ENCODE measurements at regions not wholly inside any gene's neighbourhood (a gene's known extent, or its start where the extent isn't known, plus 50 kb on each side); places are given as distances from the start of the nearest gene placed in this dataset.

DNA sequence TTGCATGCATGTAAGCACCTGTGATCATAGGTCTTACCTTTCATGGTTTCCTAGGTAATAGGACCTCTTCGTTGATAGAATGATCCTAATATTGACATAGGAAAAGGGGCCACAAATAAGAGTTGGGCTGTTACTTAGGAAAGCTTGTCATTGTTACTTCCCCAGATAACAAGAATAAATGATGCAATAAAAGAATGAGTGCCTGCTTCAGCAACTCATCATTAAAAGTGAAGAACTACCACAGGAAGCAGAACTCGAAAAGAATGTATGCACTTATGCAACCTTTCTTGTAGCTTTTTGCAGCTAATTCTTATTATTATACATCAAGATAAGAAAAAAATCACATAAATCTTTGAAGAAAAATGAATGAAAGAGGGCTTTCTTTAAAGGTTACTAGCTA, 548.6 kb downstream of the LTN1 start:
- DNase-seq: no peak

DNA sequence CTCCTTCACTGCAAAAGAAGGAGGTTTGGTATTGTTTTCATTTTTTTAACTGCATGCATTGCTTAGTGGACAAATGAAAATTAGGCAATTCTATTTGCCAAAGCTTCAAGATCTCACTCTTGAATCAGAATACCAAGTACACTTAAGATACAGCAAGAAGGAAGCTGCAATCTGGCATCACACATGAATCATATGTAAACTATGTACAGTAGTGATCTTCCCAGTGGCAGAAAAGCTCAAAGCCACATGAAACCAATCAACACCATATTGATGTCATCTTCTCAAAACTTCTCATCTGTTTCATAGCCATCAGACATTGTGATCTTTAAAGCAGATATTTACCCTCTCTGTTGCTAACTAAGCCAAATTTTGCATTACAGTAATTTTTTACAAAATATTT, 550.1 kb downstream of the LTN1 start:
- DNase-seq: no peak

GRCh38 chr21:28442085-28442484, 550.6 kb downstream of the LTN1 start:
- DNase-seq: no peak

- DNase-seq: no peak
Observed at GRCh38 chr21:28439788-28440187, 552.9 kb downstream of the LTN1 start.

DNA sequence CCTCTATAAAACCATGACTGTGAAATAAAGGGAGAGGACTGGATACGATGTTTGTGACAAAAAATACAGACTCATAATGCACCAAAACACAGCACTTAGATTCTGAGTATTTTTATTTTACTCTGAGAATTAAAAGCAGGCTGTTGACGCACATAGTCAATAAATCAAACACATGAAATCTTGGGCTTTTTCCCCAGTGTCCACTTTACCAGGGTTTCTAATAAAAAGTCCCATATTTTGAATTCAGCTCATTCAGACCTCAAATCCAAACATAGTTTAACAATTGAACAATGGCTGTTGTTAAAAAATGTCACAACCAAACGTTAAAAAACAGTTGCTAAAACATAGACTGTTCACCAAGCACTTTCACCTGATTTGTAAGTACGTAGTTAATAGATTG, 553.4 kb downstream of the LTN1 start:
- DNase-seq: no peak

DNA sequence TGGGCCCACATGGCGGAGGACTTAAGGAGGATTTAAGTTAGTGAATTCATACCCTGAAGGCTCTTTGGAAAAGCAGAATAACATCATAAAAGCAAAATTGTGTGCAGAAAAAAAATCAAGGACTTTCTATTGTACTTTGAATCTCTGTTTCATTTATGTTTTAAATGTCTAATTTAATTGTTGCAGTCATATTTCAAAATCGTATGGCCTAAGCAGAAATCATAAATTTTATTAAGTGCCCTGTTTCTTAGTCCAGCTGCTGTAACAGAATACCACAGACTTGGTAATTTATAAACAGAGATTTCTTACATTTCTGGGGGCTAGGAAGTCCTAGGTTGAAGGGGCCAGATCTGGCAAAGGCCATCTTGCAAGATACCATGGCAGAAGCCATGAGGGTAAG, 555.6 kb downstream of the LTN1 start:
- DNase-seq: no peak

GRCh38 chr21:28436286-28436932, 556.3 kb downstream of the LTN1 start:
- no peak for DNase-seq

- no peak for DNase-seq
Observed at GRCh38 chr21:28431527-28432200, 561.0 kb downstream of the LTN1 start.

DNA sequence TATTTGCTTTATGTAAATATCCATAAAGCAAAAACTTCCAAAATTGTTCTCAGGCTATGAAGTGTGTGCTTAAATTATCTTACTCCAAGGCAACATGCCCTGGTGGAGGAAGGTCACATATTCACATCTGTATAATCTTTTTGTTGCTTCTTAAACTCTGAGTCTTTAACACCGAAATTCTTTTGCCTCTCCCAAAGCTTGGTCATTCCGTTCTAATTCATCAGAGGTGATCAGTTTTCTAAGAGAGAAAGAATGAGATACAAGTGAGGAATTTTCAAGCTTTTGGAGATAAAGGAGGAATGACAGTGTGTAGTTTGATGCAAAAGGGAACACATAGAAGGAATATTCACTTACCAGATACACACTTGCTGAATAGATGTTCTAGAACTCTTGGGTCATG, 561.7 kb downstream of the LTN1 start:
- DNase-seq: no peak

DNA sequence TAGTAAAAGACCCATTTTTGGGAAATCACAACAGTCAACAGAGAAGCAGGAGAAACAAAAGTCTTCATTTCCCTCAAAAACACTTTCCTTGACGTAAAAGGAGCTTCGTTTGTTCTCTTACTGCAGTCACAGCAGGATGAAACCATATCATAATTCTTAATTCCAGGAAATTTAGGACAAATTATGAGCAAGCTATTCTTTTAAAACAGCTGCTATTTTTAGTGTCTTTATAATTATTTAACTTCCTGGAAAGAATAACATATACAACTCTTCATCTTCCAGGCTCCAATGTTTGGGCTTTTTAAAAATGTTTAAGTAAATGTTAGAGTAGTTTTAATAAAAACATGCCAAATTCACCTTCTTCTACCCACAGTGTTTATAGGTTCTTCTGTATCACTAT, 563.5 kb downstream of the LTN1 start:
- no peak for DNase-seq

DNA sequence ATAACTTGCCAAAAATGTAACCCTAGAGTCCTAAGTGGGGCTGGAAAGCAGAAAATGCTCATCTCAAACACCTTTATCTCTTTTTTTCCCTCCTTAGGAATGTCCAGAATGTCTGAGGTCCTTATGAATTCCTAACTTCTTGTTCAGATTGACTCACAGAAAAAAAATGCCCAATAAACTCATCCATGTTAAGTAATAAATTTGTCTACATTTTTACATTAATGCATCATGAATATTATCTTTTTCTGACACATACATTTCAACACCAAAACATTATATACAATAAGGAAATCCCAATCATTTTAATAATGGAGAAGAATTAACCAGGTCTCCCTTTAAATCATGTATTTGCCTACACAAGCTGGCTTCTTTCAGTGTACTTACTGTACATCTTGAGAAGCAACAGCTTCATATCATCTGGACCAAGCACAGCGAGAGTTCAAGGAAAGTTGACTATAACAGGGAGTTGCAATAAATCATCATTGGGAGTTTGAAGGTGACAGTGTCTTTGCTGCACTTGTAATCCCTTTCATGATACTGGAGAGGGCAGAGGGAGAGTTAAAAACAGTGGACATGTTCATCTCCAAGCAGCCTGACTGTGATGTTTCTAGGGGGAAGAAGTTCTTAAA, 565.2 kb downstream of the LTN1 start:
- DNase-seq: no peak

DNA sequence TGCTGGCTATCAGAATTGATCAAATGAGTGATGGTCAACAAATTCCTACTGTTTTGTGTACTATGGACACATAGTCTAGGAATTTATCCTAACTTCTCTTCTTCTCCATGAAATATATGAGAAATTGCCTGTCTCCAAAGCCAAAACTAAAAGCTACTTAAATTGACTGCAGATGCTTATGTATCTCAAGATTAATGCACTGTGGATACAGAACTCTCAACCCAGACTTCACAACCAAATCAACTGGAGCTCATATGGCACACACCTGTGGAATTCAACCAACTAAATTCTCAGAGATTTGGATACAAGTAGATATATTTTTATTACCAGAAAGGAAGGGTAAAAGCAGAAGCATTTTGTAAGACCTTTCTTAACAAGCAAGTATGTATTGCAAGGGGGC, 566.1 kb downstream of the LTN1 start:
- no peak for DNase-seq

GRCh38 chr21:28423521-28424190, 569.0 kb downstream of the LTN1 start:
- DNase-seq: no peak

GRCh38 chr21:28421716-28422524, 570.8 kb downstream of the LTN1 start:
- no peak for DNase-seq

DNA sequence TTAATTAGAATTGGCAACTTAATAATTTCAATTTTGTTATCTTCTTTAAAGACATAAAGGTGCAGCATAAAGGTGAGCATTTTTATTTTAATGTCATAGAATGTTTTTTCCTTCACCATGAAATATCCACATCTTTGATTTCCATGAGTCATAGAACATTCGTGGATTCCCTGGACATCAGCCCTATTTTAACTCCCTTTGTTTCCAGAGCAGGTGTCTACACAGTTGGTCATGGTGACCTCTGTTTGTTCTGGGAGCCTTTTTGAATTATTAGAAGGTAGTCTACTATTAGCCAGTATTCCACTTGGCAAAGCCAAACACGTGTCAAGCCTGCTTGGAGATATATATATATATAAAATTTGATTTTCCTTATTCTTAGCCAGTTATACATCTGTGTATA, 572.9 kb downstream of the LTN1 start:
- DNase-seq: no peak

DNA sequence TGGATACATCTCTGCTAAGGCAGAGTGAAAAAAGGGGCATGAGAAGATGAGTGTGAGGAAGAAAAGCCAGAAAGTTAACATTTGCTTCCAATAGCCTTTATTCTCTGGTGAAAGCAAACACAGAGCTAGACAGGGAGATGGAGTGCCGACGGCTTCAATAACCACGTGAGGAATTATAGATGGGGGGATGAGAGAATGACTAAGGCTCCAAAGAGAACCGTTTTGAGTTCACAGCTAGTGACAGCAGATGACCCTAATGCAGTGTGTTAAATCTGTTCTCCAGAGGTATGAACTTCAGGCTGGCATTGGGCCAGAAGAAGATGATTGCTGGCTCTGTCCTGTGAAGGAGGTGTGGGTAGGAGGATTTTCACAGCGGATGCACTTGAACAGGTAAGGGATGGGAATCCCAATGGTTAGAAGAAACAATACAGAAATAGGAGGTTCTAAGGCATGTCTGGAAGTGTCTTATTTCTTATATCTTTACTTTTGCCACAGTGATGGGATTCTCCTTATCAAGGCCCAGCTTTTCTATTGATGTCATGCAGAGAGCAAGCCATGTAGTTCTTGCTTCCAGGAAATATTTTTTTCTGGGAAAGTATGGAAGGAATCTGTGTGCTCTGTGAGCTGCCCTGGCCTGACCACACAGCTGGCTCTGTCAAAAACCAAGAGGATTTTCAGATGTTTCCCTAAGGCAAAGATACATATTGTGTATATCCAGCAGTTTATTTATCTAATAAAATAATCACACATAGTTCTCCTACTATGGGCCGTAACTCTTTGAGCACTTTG, 573.8 kb downstream of the LTN1 start:
- no peak for DNase-seq

DNA sequence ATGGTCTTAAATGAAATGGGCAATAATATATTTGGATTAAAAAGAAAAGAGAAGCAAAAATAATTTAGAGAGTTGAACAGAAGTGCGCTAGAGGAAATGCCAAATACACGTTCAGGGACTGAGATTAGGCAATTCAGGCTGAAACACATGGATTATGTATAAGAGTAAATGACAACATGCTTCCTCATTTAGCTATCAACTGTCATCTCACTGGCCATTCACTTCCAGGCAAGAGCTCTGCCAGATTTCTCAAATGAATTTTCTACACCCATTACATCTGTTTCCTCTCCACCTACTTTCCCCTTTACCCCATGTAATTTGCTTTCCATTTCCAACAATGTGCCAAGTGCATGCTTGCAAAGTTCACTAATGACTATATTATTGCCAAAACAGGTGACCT, 582.4 kb downstream of the LTN1 start:
- no peak for DNase-seq

- no peak for DNase-seq
Observed at GRCh38 chr21:28402616-28402989, 590.1 kb downstream of the LTN1 start.

DNA sequence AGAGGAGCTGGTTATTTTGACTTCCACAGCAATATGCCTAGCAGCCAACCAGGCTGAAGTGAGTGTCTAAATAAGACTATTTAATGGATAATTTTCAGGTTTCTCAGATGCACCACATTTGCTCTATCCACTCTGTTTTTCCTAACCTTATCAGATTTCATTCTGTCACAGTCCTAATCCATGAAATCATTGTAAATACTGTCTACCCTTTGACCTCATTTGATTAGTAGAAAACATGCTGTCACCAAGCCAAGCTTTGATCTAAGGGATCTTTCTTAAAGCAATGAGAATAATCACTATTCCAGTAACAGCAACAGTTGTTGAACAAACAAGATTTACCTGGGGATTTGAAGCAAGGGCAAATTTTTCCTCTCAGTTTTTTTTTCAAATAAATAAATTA, 595.6 kb downstream of the LTN1 start:
- no peak for DNase-seq

DNA sequence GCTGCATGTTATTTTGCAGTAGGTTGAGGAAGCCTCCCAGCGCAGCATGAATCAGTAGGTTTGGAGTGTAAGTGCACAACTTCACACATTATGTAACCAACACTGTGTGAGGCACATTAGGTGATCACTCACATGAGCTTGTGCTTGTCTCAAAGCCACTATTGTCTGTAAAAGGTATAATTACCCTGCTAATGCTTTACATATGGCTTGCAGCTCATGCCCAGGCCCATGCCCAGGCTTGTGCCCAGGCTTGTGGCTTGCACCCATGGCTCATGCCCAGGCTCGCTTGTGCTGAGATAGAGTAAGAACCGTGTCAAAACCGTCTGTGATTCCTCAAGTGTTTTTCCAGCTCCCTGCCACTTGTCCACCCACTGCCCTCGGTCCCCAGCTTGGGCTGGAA, 596.3 kb downstream of the LTN1 start:
- DNase-seq: no peak

DNA sequence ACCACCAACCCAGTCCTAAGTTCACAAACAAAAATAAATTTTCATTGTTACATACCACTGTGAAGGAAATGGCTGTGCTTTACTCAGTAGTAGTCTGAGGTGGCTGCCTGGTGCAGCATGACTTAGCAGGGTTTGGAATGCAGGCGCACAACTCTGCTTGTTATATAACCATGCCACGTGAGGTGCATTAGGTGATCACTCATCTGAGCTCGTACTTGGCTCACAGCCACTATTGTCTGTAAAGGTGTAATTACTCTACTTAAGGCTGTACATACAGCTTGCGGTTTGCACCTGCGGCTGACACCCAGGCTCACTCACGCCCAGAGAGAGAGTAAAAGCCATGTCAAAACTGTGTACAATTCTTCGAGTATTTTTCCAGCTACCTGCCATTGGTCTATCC, 599.4 kb downstream of the LTN1 start:
- no peak for DNase-seq

All from amniotic stem cell (primary cell).